Stimulated activated CD4-positive, alpha-beta T cell treated with anti-CD3 and anti-CD28 coated beads, Interleukin-2, amount 100 ng/mL, for 48 hours (primary cell): ENCODE measurements at regions not wholly inside any gene's neighbourhood (a gene's known extent, or its start where the extent isn't known, plus 50 kb on each side); places are given as distances from the start of the nearest gene placed in this dataset.

Source experiments
- DNase-seq, 2 donors: peaks; one replicate each; pipeline ENCODE4 v3.0.0-alpha.2; 2020

GRCh38 chr2:241924069-241924908 lies 54.8 kb downstream of the RTP5 start:
- DNase-seq, result no peak

GRCh38 chr2:241924909-241925250 lies 55.4 kb downstream of the RTP5 start:
- no peak for DNase-seq

GRCh38 chr2:241925277-241925676 lies 55.7 kb downstream of the RTP5 start:
- no peak for DNase-seq

GRCh38 chr2:241925821-241926441 lies 56.4 kb downstream of the RTP5 start:
- DNase-seq, result no peak

GRCh38 chr2:241926541-241927311 lies 57.2 kb downstream of the RTP5 start:
- no peak for DNase-seq

- no peak for DNase-seq
Measured at GRCh38 chr2:241929551-241930490, 60.3 kb downstream of the RTP5 start.

GRCh38 chr2:241931084-241931975 lies 61.8 kb downstream of the RTP5 start:
- no peak for DNase-seq

GRCh38 chr2:241931976-241932898 lies 62.7 kb downstream of the RTP5 start:
- no peak for DNase-seq

GRCh38 chr2:241932899-241933178 lies 63.3 kb downstream of the RTP5 start:
- DNase-seq, result no peak

GRCh38 chr2:241933179-241933911 lies 63.8 kb downstream of the RTP5 start:
- no peak for DNase-seq

- no peak for DNase-seq
Measured at GRCh38 chr2:241935314-241935713, 65.8 kb downstream of the RTP5 start.

GRCh38 chr2:241935774-241936173 lies 66.2 kb downstream of the RTP5 start:
- no peak for DNase-seq

GRCh38 chr2:241936457-241937133 lies 67.1 kb downstream of the RTP5 start:
- DNase-seq, result no peak

- DNase-seq, result no peak
Measured at GRCh38 chr2:241937297-241937696, 67.8 kb downstream of the RTP5 start.

GRCh38 chr2:241939541-241939940 lies 70.0 kb downstream of the RTP5 start:
- DNase-seq, result no peak

GRCh38 chr2:241940329-241940728 lies 70.8 kb downstream of the RTP5 start:
- DNase-seq, result no peak

- DNase-seq, result no peak
Measured at GRCh38 chr2:241941691-241942301, 72.3 kb downstream of the RTP5 start.

- no peak for DNase-seq
Measured at GRCh38 chr2:241942416-241943208, 73.1 kb downstream of the RTP5 start.
